SK-N-MC (cell line): ENCODE measurements at regions not wholly inside any gene's neighbourhood (a gene's known extent, or its start where the extent isn't known, plus 50 kb on each side); places are given as distances from the start of the nearest gene placed in this dataset.

Source experiments
- EZH2 ChIP-seq: fragments of 200-600 bp; sonication (generic); IDR thresholded peaks from one replicate; pipeline ENCODE4 v1.6.1; 2017; ENCODE audit warnings: antibody characterized with exemption
- POLR2AphosphoS5 ChIP-seq: IDR thresholded peaks from 2 replicates; pipeline ENCODE4 v1.6.1; 2012; ENCODE audit warnings: mild to moderate bottlenecking, low read depth, low read length, borderline replicate concordance

DNA sequence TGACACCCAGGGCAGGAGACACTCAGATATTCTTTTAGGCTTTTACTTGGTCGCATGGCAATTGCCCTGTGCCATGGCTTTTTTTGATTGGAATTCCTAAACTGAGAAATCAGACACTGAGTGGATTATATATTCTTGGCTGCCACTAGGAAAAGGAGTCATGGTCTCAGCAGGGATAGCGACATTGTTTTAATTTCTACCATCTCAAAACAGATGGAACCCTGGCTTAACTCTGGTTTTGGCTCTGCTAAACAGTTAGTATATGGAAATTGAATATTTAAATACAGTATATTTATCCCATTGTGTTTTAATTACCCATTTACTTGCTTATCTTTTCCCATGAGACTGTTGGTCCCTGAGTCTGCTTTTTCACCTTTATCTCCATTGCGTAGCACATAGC lies 84.0 kb downstream of the DACT1 start:
- no peak for TF ChIP-seq EZH2
- no peak for TF ChIP-seq POLR2AphosphoS5
